OCI-LY7 (cell line): ENCODE measurements at regions not wholly inside any gene's neighbourhood (a gene's known extent, or its start where the extent isn't known, plus 50 kb on each side); places are given as distances from the start of the nearest gene placed in this dataset.
"Not testable (repeated sequence)": the region's sequence is repeated elsewhere in the genome, so short reads cannot be mapped to it uniquely, and the experiment has no call there.

ENCODE experiments used
- CTCF ChIP-seq: fragments of 200-600 bp; sonication (generic); conservative IDR thresholded peaks from 2 replicates; pipeline ENCODE4 v1.5.1; 2014; ENCODE audit warnings: mild to moderate bottlenecking, antibody characterized with exemption, low read length, moderate library complexity, mixed read lengths
- EZH2phosphoT487 ChIP-seq: fragments of 200-600 bp; sonication (generic); IDR thresholded peaks from 2 replicates; pipeline ENCODE4 v1.6.1; 2018; ENCODE audit warnings: low read depth, borderline replicate concordance, mild to moderate bottlenecking, mixed run types, antibody characterized with exemption, low read length, moderate library complexity, mixed read lengths

GRCh38 chr14:27640688-27641087 lies 1042.9 kb upstream of the NOVA1 start:
- TF ChIP-seq CTCF, EZH2phosphoT487: not testable (repeated sequence)
